ENCODE measurements at regions not wholly inside any gene's neighbourhood (a gene's known extent, or its start where the extent isn't known, plus 50 kb on each side); places are given as distances from the start of the nearest gene placed in this dataset.
"Not testable (repeated sequence)": the region's sequence is repeated elsewhere in the genome, so short reads cannot be mapped to it uniquely, and the experiment has no call there.

- H3K36me3 ChIP-seq (ENCODE audit: control insufficient read depth in 2 of 2, extremely low read depth in 1 of 2, insufficient read depth in 2 of 2, low read length in 2 of 2): no peaks in the 10 kb centered on the region
- FAIRE-seq (no peak), DNase-seq (ENCODE audit: low read depth, low spot score) (peak; percentile 28)
- no peak overlapping the region for H3K4me3 ChIP-seq (ENCODE audit: control insufficient read depth in 2 of 3, extremely low read depth in 1 of 3, insufficient read depth in 2 of 3, low read depth in 1 of 3, low read length in 3 of 3)
- no peak overlapping the region for H2AFZ ChIP-seq (ENCODE audit: control insufficient read depth, low read length)
- dilution Hi-C loops (cut with MboI; ENCODE audit: extremely low pct_ligation_motif_present, low sequenced_read_pairs): no loop called here
- H3K9me1 ChIP-seq (ENCODE audit: control insufficient read depth, extremely low read depth, insufficient read depth, low read length): no peaks in the 10 kb centered on the region
- no peak overlapping the region for H3K27ac ChIP-seq (ENCODE audit: control insufficient read depth, insufficient read depth, low read length)
- no peaks in the 10 kb centered on the region for H4K20me1 ChIP-seq (ENCODE audit: control insufficient read depth, extremely low read depth, insufficient read depth, low read length)
- no peaks in the 10 kb centered on the region for H3K9me3 ChIP-seq (ENCODE audit: control insufficient read depth, low read depth, low read length)
- H3K27me3 ChIP-seq (ENCODE audit: control insufficient read depth, extremely low read depth, insufficient read depth, low read length): no peaks in the 10 kb centered on the region
- no peak overlapping the region for H3K4me2 ChIP-seq (ENCODE audit: control insufficient read depth, extremely low read depth, insufficient read depth, low read depth, low read length)
- H3K4me1 ChIP-seq (ENCODE audit: control insufficient read depth, extremely low read depth, insufficient read depth, low read length): no peaks in the 10 kb centered on the region
- no peak overlapping the region for H3K9ac ChIP-seq (ENCODE audit: control insufficient read depth, extremely low read depth, insufficient read depth, low read length)
- H3K79me2 ChIP-seq (ENCODE audit: control insufficient read depth, insufficient read depth, low read length): no peaks in the 10 kb centered on the region
- TF ChIP-seq EZH2 (IDR thresholded peaks at IDR 0.05; ENCODE audit: low read length) (no peak), CTCF (optimal IDR thresholded peaks at IDR 0.05 in 1 of 3, IDR thresholded peaks at IDR 0.05 in 1 of 3, conservative IDR thresholded peaks at IDR 0.05 in 1 of 3; ENCODE audit: extremely low read depth in 1 of 3, insufficient read depth in 2 of 3, low read length in 3 of 3) (no peak)
These were observed 261.7 kb upstream of the MAP2 start for GRCh38 chr2:209162129-209162528.

GRCh38 chr2:209181984-209182383 lies 241.9 kb upstream of the MAP2 start:
- peak; percentile 36 for FAIRE-seq

GRCh38 chr2:209186886-209187285 lies 237.0 kb upstream of the MAP2 start:
- H3K36me3 ChIP-seq (ENCODE audit: control insufficient read depth in 2 of 2, extremely low read depth in 1 of 2, insufficient read depth in 2 of 2, low read length in 2 of 2): not testable (repeated sequence)

More at GRCh38 chr2:209181984-209182383, 241.9 kb upstream of the MAP2 start:
- Histone ChIP-seq H3K9ac (ENCODE audit: control insufficient read depth, extremely low read depth, insufficient read depth, low read length) (no peak overlapping the region), H3K36me3 (ENCODE audit: control insufficient read depth in 2 of 2, extremely low read depth in 1 of 2, insufficient read depth in 2 of 2, low read length in 2 of 2) (no peaks in the 10 kb centered on the region), H3K79me2 (ENCODE audit: control insufficient read depth, insufficient read depth, low read length) (no peaks in the 10 kb centered on the region), H3K4me2 (ENCODE audit: control insufficient read depth, extremely low read depth, insufficient read depth, low read depth, low read length) (no peak overlapping the region), H3K27me3 (ENCODE audit: control insufficient read depth, extremely low read depth, insufficient read depth, low read length) (no peaks in the 10 kb centered on the region), H4K20me1 (ENCODE audit: control insufficient read depth, extremely low read depth, insufficient read depth, low read length) (no peaks in the 10 kb centered on the region), H3K9me1 (ENCODE audit: control insufficient read depth, extremely low read depth, insufficient read depth, low read length) (no peaks in the 10 kb centered on the region), H3K4me3 (ENCODE audit: control insufficient read depth in 2 of 3, extremely low read depth in 1 of 3, insufficient read depth in 2 of 3, low read depth in 1 of 3, low read length in 3 of 3) (no peak overlapping the region), H2AFZ (ENCODE audit: control insufficient read depth, low read length) (no peak overlapping the region), H3K27ac (ENCODE audit: control insufficient read depth, insufficient read depth, low read length) (no peak overlapping the region), H3K9me3 (ENCODE audit: control insufficient read depth, low read depth, low read length) (no peaks in the 10 kb centered on the region), H3K4me1 (ENCODE audit: control insufficient read depth, extremely low read depth, insufficient read depth, low read length) (no peaks in the 10 kb centered on the region)
- no peak for DNase-seq (ENCODE audit: low read depth, low spot score)
- dilution Hi-C loops (cut with MboI; ENCODE audit: extremely low pct_ligation_motif_present, low sequenced_read_pairs): no loop called here
- TF ChIP-seq CTCF (optimal IDR thresholded peaks at IDR 0.05 in 1 of 3, IDR thresholded peaks at IDR 0.05 in 1 of 3, conservative IDR thresholded peaks at IDR 0.05 in 1 of 3; ENCODE audit: extremely low read depth in 1 of 3, insufficient read depth in 2 of 3, low read length in 3 of 3): no peak
- no peak for TF ChIP-seq EZH2 (IDR thresholded peaks at IDR 0.05; ENCODE audit: low read length)

More at GRCh38 chr2:209186886-209187285, 237.0 kb upstream of the MAP2 start:
- H3K9me3 ChIP-seq (ENCODE audit: control insufficient read depth, low read depth, low read length); H4K20me1 ChIP-seq (ENCODE audit: control insufficient read depth, extremely low read depth, insufficient read depth, low read length); FAIRE-seq; H3K4me3 ChIP-seq (ENCODE audit: control insufficient read depth in 2 of 3, extremely low read depth in 1 of 3, insufficient read depth in 2 of 3, low read depth in 1 of 3, low read length in 3 of 3); H3K79me2 ChIP-seq (ENCODE audit: control insufficient read depth, insufficient read depth, low read length); H3K9me1 ChIP-seq (ENCODE audit: control insufficient read depth, extremely low read depth, insufficient read depth, low read length); H3K27me3 ChIP-seq (ENCODE audit: control insufficient read depth, extremely low read depth, insufficient read depth, low read length); H3K4me1 ChIP-seq (ENCODE audit: control insufficient read depth, extremely low read depth, insufficient read depth, low read length); DNase-seq (ENCODE audit: low read depth, low spot score); dilution Hi-C loops (cut with MboI; ENCODE audit: extremely low pct_ligation_motif_present, low sequenced_read_pairs); H3K27ac ChIP-seq (ENCODE audit: control insufficient read depth, insufficient read depth, low read length); H2AFZ ChIP-seq (ENCODE audit: control insufficient read depth, low read length); H3K4me2 ChIP-seq (ENCODE audit: control insufficient read depth, extremely low read depth, insufficient read depth, low read depth, low read length); H3K9ac ChIP-seq (ENCODE audit: control insufficient read depth, extremely low read depth, insufficient read depth, low read length): not testable (repeated sequence)

Measured in keratinocyte (primary cell).